ENCODE measurements at regions not wholly inside any gene's neighbourhood (a gene's known extent, or its start where the extent isn't known, plus 50 kb on each side); places are given as distances from the start of the nearest gene placed in this dataset.

DNA sequence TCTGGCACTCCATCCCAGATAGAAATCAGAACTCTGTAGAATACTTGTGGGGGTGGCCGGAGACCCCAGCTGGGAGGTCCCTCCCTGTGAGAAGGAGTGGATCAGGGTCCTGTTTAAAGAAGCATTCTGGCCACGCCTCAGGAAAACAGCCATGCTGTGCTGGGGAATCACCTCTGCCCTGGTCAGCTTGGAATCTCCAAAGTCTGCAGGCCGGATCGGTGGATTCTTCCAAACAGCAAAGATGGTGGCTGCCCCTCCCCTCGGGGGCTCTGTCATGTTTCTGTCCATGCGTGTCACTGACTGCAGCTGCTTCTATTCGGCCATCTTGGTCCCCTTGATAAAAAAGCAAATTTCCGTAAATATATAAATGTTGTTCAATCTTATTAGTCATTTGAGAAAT, 365.9 kb downstream of the JRKL start:
- TF ChIP-seq CTCF (IDR thresholded peaks at IDR 0.05) (no peak), POLR2A (IDR thresholded peaks at IDR 0.05) (no peak)

Data from Peyer's patch (tissue), 4 donors.